ENCODE measurements at regions not wholly inside any gene's neighbourhood (a gene's known extent, or its start where the extent isn't known, plus 50 kb on each side); places are given as distances from the start of the nearest gene placed in this dataset.

DNA sequence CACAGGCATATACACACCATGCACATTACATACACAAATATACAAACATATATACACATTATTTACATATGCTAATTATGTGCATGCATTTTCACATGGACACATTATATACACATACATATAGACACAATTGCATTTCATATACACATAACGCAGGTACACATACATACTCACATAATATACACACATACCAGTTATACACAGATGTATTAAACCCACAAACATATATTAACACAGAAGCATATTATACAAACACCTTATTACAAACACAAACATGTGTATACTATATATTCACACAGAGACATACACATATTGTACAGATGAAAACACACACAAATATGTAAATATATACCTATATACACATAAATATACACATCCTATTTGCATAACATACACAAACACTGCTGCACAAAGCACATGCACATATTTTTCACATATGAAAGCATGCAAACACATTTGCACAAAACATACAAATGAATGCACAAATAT is 140.2 kb downstream of the VEGFA start:
- Histone ChIP-seq H3K4me3 (ENCODE audit: low read depth in 1 of 2, low read length in 1 of 2) (no peak overlapping the region), H3K9me3 (no peaks in the 10 kb centered on the region), H3K4me1 (ENCODE audit: control insufficient read depth in 1 of 2, insufficient read depth in 1 of 2, low read depth in 1 of 2, low read length in 1 of 2) (no peaks in the 10 kb centered on the region), H3K36me3 (no peaks in the 10 kb centered on the region), H3K27me3 (peaks cover 19% of the 10 kb centered on the region), H3K27ac (no peak overlapping the region)
- TF ChIP-seq, protein P1, sequence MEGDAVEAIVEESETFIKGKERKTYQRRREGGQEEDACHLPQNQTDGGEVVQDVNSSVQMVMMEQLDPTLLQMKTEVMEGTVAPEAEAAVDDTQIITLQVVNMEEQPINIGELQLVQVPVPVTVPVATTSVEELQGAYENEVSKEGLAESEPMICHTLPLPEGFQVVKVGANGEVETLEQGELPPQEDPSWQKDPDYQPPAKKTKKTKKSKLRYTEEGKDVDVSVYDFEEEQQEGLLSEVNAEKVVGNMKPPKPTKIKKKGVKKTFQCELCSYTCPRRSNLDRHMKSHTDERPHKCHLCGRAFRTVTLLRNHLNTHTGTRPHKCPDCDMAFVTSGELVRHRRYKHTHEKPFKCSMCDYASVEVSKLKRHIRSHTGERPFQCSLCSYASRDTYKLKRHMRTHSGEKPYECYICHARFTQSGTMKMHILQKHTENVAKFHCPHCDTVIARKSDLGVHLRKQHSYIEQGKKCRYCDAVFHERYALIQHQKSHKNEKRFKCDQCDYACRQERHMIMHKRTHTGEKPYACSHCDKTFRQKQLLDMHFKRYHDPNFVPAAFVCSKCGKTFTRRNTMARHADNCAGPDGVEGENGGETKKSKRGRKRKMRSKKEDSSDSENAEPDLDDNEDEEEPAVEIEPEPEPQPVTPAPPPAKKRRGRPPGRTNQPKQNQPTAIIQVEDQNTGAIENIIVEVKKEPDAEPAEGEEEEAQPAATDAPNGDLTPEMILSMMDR (IDR thresholded peaks at IDR 0.05) = no peak

DNA sequence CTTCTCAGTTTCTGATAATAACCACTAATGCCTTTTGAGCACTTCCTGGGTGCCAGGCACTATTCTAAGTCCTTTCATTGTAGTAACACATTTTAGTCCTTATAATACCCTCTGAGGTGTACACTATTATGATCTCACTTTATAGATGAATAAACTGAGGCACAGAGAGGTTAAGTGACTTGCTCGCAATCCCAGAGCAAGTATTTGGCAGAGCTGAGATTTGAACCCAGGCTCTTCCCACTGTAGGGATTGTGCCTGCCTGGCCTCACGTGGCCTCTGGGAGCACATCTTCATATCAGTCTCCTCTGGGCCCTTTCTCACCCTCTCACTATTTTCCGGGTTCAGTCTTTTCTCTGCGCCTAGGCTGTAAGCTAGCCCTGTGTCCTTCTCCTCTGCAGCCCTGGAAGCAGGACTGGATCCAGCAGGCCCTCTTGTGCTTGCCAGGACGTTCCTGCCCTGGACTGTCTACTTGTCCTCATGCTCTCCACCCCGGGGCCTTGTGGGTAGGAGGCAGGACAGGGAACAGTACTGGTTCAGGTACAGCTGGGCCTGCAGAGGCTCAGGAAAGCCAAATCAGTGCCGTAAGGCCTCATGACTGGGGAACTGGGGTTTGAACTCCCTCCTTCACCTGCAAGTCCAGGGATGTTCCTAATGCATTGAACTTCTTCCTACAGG is 139.6 kb downstream of the VEGFA start:
- Histone ChIP-seq H3K27me3 (peaks cover 18% of the 10 kb centered on the region), H3K9me3 (no peaks in the 10 kb centered on the region), H3K4me3 (ENCODE audit: low read depth in 1 of 2, low read length in 1 of 2) (no peak overlapping the region), H3K4me1 (ENCODE audit: control insufficient read depth in 1 of 2, insufficient read depth in 1 of 2, low read depth in 1 of 2, low read length in 1 of 2) (no peaks in the 10 kb centered on the region), H3K27ac (no peak overlapping the region), H3K36me3 (no peaks in the 10 kb centered on the region)
- TF ChIP-seq, protein P1 (IDR thresholded peaks at IDR 0.05) = no peak

DNA sequence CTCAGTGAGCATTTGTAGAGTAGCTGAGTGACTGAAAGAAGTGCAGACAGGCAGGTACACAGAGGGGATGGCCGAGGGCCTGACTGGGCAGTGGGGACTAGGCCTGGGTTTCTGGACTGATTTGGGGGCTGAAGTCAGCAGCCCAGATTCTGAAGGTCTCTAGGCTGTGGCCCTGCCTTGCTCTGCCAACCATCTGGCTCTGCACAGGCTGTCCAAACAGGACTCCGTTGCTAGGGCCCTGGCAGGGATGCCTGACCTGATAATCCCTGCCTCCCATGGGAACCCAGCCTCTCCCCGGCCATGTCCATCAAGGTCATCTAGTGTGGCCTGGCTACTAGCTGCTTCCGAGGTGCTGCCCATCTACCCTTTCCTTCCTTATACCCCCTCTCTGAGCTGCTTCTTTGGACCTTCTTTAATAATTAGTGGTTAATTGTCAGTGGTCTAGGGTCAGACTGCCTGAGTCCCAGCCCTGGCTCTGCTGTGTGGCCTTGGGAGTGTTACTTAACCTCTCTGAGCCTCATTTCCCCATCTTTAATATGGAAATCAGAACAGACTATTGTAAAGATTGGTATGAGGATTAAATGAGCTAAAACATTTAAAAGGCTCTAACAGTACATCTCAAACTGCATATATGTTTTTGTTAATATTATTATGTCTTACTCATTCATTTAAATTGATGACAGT is 137.9 kb downstream of the VEGFA start:
- TF ChIP-seq, protein P1 (IDR thresholded peaks at IDR 0.05) = no peak
- no peak overlapping the region for H3K4me3 ChIP-seq (ENCODE audit: low read depth in 1 of 2, low read length in 1 of 2)
- no peak overlapping the region for H3K27ac ChIP-seq
- H3K9me3 ChIP-seq = no peaks in the 10 kb centered on the region
- no peaks in the 10 kb centered on the region for H3K36me3 ChIP-seq
- H3K27me3 ChIP-seq = peaks cover 5% of the 10 kb centered on the region
- H3K4me1 ChIP-seq (ENCODE audit: control insufficient read depth in 1 of 2, insufficient read depth in 1 of 2, low read depth in 1 of 2, low read length in 1 of 2) = no peaks in the 10 kb centered on the region

DNA sequence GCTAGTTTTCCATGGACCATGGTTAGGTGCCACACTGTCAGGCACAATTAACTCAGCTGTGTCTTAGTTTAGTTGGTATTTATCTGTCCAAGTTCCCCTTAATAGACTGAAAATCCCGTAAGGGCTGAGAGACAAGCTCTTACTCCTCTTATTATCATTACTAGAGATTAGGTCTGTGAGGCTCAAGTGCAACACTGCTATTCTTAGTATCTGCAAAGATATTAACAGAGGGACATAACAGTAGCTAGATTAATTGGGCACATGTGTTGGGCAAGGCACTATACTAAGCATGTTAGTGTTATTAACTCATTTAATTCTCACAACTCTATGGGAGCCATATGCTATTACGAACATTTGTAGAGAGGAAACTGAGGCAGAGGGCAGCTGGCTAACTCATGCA is 137.3 kb downstream of the VEGFA start:
- no peaks in the 10 kb centered on the region for H3K4me1 ChIP-seq (ENCODE audit: control insufficient read depth in 1 of 2, insufficient read depth in 1 of 2, low read depth in 1 of 2, low read length in 1 of 2)
- H3K4me3 ChIP-seq (ENCODE audit: low read depth in 1 of 2, low read length in 1 of 2) = no peak overlapping the region
- TF ChIP-seq, protein P1 (IDR thresholded peaks at IDR 0.05) = no peak
- no peaks in the 10 kb centered on the region for H3K9me3 ChIP-seq
- no peaks in the 10 kb centered on the region for H3K36me3 ChIP-seq
- H3K27me3 ChIP-seq = peaks cover 5% of the 10 kb centered on the region
- H3K27ac ChIP-seq = no peak overlapping the region

DNA sequence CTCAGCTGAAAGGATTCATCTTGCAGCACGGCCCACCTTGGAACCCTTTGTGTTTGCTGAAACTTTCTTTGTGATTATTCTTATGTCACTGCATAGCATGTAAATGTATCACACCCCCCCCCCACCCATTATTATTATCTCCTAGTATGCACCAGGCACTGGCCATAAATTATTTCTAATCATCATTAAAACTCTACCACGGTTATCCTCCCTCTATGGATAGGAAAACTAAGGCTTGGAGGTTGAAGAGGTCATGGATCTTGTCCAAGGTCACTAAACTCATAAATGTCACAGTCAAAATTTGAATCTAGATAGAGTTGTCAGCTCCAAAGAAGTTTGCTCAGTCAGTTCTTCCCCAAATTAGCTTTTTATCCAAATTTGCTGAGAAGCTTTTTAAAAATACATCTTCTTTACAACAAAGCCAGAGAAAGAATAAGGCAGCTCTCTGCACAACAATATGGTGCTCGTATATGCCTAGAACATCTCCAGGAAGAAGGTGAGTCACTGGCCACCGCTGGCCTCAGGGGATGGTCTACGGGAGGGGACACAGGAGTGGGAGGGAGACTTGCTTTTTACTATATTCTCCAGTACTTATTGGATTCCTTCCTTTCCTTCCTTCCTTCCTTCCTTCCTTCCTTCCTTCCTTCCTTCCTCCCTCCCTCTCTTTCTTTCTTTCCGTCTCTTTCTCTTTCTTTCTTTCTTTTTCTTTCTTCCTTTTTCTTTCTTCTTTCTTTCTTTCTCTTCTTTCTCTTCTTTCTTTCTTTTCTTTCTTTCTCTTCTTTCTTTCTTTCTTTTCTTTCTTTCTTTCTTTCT is 134.5 kb downstream of the VEGFA start:
- Histone ChIP-seq H3K4me3 (ENCODE audit: low read depth in 1 of 2, low read length in 1 of 2) (no peak overlapping the region), H3K27ac (no peak overlapping the region), H3K4me1 (ENCODE audit: control insufficient read depth in 1 of 2, insufficient read depth in 1 of 2, low read depth in 1 of 2, low read length in 1 of 2) (no peaks in the 10 kb centered on the region), H3K9me3 (no peaks in the 10 kb centered on the region), H3K27me3 (no peaks in the 10 kb centered on the region), H3K36me3 (no peaks in the 10 kb centered on the region)
- TF ChIP-seq, protein P1 (IDR thresholded peaks at IDR 0.05) = no peak

Data from neutrophil (primary cell).